Suppressor macrophage treated with lipopolysaccharide for 1 hour (primary cell): ENCODE measurements at regions not wholly inside any gene's neighbourhood (a gene's known extent, or its start where the extent isn't known, plus 50 kb on each side); places are given as distances from the start of the nearest gene placed in this dataset.
"Not testable (repeated sequence)": the region's sequence is repeated elsewhere in the genome, so short reads cannot be mapped to it uniquely, and the experiment has no call there.

Experiments used
- DNase-seq, 3 donors: peaks; one replicate each; pipeline ENCODE4 v3.0.0-alpha.2; 2020 to 2022

DNA sequence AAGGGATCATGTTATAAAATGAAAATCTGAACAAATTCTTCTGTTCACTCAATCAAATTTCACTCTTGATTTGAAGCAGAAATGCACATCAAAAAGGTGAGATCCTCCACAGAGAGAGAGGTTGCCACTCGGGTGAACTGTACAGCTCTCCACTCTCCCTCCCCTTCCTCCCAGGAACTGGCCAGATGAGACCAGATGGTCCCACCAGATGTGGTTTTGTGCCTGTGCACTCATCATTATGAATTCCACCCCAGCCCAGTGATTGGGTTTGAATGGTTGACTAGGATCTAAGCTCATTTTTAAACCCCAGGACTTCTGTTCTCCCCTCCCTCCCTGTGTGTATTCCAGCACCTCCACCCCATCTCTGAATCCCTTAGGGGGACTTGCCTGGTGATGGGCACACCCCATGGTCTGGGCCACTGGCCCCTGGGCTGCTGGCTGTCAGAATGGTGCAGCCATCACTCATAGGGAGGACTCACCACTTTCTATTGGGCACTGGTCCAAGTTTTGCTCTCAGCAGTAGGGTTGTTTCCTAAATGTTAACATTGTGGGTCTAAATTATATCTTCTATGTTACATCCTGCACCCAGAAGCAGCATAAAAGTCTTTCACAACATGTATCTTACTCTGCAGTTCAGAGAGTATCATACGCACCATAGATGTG, 393.1 kb downstream of the TNS3 start:
- DNase-seq, result peak in 1 of 3 donors; percentile 17

DNA sequence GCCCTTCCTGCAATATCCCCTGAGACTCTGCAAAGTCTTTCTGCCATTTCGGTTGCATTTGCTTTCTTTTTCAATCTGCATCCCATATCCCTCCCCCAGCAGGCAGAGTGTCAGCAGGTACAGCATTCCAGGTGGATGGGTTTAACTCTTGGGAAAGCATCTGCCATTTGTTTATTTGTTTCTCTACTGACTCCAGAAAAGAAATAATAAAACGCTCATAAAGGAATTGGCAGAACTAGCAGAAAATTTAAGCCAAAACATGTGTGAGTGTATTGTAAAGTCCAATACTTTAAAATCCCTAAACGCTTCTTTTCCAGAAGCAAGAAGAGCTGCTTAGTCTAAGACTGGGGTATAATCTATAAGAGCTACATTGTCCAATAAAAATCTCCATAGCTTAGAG, 393.8 kb downstream of the TNS3 start:
- no peak for DNase-seq

- peak; percentile 36 to 54 (median 50) for DNase-seq
Observed at GRCh38 chr7:47186316-47186715, 395.6 kb downstream of the TNS3 start.

GRCh38 chr7:47185839-47186238, 396.1 kb downstream of the TNS3 start:
- peak in 1 of 3 donors; percentile 6 for DNase-seq

DNA sequence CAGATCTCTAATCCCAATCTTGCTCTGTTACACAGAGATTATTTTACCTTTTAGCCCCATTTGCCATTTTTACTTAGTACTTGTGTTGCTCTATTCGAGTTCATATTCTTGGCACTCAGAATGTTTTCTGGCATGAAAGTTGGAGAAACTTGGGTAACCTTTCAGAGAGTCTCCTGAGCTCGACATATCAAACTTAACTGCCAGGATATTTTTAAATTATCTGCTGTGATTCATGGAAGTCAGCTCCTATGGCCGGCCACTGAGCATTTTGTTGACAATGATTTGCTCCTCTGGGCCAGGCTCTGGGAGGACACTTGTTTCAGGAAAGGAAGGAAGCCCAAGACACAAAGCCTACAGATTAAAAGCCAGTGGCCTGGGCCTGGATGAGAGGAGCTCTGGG, 396.7 kb downstream of the TNS3 start:
- peak in 1 of 3 donors; percentile 5 for DNase-seq

DNA sequence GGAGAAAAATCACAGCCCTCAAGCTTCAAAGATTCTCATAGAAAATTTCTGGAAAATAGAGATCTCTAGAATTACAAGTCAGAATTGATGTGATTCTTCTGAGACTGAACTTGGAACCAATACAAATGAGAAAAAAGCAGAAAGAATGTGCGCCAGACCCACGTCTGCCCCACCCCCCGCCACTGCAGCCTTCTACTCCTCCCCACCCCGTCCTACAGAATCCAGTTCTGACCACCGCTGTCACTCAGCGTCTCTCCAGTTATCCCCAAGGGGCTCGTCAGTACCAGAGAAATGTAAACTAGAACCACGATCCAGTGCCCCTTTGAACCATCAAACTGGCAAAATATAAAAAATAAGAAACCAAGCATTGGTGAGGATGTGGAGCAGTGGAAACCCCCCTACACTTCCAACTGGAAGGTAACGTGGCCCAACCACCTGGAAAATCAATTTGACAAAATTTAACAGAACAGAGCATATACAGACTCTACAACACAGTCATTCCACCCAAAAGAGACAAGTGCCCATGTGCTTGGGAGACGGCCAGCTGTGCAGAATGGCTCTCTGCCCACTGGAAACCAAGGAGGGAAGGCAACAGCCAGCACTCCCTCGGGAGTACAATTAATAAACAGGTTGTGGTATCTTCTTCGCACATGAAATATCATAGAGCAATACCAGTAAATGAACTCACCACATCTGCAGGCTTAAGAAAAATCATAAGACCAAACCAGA, 397.9 kb downstream of the TNS3 start:
- peak in 1 of 3 donors; percentile 14 for DNase-seq

GRCh38 chr7:47181746-47182361, 400.1 kb downstream of the TNS3 start:
- DNase-seq, result peak in 1 of 3 donors; percentile 10

DNA sequence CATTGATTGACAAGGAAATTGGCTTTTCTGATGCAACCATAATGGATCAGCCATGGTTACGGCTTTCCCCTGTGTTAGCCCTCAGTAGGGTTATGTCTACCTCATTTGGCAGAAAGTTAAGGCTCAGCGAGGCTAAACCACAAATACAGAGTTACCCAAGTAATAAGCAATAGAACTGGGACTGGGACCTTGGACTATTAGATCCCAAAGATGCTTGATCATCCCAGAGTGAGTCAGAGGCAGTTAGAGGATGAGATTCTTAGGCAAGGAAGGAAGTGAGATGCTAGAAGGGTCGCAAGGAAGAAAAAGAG, 401.4 kb downstream of the TNS3 start:
- DNase-seq, result no peak

- DNase-seq, result peak; percentile 71 to 78 (median 72)
Observed at GRCh38 chr7:47179812-47180515, 401.9 kb downstream of the TNS3 start.

DNA sequence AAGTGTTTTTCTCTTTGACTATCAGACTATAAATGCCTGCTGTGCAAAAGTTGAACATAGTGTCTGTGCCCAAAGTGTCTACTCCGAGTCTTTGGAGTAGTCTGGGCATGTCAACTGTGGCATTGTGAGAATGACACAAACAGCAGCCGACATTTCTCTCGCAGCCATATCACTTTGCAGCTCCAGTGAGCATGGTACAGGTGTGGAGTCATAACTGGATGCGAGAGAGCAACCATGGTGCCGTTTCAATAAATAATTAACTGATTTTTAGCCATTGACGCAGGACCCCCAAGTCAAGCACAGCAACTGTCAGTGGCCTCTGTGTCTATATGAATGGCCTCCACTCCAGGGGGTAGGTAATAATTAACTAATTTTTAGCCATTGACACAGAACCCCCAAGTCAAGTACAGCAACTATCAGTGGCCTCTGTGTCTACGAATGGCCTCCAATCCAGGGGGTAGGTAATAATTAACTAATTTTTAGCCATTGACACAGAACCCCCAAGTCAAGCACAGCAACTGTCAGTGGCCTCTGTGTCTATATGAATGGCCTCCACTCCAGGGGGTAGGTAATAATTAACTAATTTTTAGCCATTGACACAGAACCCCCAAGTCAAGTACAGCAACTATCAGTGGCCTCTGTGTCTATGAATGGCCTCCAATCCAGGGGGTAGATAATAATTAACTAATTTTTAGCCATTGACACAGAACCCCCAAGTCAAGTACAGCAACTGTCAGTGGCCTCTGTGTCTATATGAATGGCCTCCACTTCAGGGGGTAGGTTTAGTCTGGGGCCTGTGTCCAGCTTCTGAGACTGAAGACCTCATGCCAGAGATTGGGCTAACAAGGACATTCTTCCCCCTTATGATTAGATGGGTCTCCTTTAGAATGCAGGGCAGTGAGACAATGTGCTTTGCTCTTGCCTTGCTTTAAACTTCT, 409.0 kb downstream of the TNS3 start:
- not testable (repeated sequence) for DNase-seq

GRCh38 chr7:47170516-47170915, 411.4 kb downstream of the TNS3 start:
- peak in 1 of 3 donors; percentile 17 for DNase-seq

GRCh38 chr7:47154791-47155190, 427.1 kb downstream of the TNS3 start:
- DNase-seq, result no peak

DNA sequence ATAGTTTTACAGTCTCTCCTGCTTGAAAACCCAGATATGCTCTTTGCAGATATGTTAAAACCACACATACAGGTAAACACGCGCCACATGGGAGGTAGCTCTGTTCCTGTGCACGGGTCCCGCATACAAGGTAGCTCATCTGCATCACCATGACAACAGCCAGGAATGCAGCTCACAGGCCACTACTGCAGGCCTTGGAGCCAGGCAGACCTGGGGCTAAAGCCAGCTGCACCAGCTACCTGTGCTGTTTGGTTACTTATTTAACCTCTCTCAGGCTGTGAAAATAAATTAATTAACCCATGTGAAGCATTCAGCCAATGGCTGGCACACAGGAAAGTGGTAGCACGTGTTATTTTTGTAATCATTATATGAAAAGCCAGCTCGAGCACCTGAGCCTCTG, 428.3 kb downstream of the TNS3 start:
- DNase-seq, result no peak

DNA sequence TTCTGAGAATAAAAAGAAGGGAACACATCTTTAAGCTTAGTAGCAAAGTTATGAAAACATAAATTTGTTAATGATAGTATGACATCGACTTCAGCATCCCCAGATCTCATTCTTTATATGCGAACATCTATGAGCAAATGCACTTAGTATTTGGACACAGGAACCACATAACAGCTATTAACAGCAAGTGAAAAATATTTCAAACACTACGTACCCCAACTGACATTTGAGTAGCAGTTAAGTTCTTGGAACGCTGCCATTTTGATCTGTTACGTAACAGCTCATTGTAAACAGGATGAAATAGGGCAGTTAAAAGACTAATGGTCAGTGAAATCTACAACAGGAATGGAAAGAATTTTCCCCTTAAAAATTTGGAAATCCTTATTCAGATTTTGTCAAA, 428.9 kb downstream of the TNS3 start:
- DNase-seq, result peak; percentile 20 to 28 (median 21)

DNA sequence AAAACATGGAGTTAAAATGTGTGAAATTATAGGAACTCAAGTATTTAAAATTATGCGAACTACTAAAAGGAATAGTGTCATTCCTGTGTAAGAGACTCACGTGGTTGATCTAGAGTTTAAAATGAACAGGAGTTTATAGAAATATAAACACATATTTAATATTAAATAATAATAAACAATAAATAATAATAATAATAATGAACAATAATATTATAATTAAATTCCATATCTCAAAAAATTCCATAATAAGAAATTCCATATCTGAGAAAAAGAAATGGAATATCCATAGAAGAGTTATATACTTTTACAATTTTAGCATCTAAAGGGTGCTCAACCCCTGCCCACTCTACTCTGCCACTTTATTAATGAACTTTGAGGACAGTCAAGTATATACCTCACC, 429.6 kb downstream of the TNS3 start:
- DNase-seq, result no peak

GRCh38 chr7:47150497-47151260, 431.2 kb downstream of the TNS3 start:
- peak in 1 of 3 donors; percentile 18 for DNase-seq

DNA sequence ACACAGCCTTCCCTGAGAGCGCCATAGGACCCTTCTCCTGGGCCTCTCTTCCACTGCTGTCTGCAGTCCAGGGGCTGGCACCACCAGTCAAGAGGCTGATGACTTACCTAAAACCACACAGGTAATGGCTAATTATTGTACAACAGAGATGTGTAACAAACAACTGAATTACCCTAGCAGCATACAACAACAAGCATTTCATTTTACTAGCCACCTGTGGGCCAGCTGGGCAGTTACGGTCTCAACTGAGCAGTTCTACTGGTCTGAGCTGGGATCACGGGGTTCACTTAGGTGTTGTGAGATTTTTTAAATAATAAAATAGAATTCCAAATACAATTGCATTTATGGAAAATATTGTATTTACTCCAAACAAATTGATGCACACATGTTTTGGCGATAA, 431.9 kb downstream of the TNS3 start:
- no peak for DNase-seq

DNA sequence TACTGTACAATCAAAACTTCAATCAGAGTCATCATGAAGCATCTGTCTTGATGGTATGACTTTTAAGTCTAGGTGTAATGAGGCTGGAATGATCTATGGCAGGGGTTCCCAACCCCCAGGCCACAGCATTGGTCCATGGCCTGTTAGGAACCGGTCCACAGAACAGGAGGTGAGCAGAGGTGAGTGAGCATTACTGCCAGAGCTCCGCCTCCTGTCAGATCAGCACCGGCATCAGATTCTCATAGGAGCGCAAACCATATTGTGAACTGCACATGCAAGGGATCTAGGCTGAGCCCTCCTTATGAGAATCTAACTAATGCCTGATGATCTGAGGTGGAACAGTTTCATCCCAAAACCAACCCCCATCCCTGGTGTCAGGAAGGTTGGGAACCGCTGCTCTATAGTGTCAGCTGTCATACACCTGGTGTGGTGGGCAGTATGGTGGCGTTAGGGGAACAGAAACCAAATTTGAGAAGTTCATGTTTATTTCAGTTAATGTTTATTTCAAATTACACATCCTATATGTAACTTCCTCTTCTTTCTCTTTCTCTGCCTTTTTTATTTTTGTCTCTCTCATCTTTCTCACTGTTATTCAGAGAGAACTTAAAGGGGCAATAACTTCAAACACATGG, 432.6 kb downstream of the TNS3 start:
- peak; percentile 6 to 18 (median 18) for DNase-seq

DNA sequence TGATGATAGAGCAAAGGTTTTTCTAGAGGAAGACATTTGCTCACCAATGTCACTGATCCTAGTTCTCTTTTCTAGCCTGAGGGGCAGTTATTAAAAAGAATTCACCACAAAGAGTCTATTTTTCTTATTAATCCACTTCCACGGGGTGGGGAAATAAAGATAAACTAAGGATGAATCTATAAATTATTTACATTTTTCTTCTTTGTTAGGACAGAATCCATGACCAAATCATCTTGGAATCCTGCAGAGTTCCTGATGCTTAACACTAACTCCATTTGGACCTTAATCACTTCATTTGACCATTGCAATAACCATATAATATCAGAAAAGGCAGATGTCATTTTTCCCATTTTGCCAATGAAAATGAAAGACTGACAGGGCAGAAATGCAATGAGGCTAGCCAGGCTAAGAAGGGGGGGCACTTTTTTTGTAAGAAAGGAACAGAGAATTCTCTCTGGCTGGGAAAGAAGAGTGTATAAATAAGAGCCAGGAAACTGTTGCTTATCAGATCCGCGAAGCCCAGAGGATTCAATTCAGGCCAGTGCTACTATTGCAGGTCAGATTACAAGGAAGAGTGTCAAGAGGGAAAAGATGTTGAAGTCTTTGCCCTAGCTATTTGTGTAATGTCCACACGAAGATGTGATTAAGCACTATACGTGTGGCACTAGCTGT, 433.2 kb downstream of the TNS3 start:
- peak in 1 of 3 donors; percentile 1 for DNase-seq

DNA sequence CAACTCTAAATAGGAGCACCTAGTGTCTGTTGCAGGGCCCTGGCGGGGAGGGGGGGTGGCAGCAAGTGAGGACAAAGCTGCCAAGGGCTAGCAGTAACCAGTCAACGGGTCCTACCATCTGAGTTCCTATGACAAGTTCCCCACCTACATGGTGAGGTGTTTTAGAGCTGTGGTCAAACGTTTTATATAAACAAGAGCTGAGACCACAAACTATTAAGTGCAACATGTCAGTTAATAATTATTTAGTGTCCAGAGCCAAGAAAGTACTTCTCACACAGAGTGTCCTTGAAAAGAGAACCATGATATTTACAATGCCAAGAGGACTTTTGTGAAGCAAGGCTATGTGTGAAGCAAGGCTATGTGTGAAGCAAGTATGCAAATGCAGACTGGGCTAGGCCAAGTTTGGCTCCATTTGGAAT, 434.7 kb downstream of the TNS3 start:
- peak; percentile 2 to 18 (median 9) for DNase-seq
